ENCODE measurements at regions not wholly inside any gene's neighbourhood (a gene's known extent, or its start where the extent isn't known, plus 50 kb on each side); places are given as distances from the start of the nearest gene placed in this dataset.
A peak's percentile ranks its signal among the peaks of the same experiment; 100 is the strongest.

DNA sequence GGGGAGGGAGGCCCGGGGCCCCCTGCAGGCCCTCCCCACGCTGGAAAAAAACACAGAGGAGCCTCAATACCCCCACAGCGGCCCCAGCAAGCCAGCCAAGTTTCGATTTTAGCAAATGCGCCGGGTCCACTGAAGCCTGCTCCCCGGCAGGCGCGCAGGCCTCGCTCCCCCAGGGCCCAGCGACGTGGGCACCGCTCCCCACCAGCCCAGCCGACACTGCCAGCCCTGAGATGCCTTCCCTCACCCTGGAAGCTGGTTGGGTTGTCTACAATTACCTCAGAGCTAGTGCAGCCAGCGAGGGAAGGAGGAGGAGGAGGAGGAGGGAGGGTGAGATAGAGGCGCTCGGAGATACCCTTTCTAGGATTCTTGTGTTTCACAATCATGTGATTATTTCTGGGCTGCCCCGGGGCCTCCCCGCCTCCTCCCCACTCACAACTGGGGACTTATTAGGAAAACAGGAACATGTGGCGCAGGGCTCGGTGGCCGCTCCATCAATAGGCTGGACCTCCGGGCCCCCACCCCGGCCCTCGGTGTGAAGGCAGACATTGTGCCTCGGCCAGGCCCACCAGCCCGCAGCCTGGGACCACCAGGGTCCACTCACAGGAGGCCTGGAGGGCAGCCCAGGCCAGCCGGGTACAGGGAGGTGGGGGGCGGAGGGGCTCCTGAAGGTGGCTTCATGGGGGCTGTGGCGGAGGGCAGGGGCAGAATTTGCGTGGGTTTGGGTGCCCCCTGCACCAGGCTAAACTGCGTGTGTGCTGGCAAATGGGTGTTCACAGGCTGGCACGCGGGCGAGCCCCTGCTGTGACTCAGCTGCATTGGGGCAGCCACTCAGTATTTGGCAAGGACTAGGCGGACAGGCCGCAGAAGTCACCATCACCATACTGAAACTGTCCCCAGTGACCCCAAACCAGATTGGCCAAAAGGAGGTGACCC, 109.9 kb downstream of the NCOR2 start:
- DNase-seq = no peak

DNA sequence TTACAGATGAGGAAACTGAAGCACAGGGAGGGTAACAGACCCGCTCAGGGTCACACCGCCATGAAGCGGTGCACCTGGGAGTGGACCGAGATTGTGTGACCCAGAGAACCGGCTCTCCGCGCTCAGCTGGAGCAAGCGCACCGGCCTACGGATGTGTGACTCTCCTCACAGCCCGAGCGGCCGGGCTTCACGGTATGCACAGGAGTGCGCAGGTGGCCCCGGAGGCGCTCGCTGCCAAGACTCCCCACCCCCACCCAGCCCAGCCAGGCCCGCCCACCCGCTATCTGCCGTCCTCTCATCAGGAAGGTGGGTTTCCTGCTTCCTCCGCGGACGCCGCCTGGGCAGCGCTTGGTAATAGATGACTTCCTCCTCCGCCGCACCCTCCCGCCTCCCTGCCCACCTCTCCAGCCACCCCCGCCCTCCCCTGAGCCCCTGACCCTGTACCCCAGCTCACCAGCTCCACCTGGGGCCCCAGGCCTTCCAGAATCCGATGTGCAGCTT, 110.7 kb downstream of the NCOR2 start:
- DNase-seq = no peak

DNA sequence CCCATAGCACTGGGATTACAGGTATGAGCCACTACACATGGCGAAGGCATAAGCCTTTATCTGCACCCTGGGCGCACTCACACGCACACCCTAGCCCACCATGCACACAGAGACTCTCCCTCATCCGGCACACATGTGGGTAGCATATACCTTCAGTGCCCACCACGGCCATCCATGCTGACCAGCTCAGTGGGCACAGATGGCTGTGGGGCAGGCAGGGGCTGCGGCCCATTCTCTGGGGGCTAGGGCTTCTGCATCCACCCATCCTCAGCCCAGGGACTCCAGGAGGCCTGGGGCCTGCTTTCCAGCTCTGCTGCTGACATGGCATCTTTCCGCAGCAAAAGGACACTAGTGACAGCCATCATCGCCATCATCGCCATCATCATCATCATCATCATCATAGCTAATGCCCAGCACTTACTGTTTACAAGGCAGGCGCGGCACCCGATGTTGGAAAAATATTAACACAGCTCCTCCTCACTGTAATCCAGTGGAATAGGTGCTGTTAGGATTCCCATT, 111.2 kb downstream of the NCOR2 start:
- no peak for DNase-seq

DNA sequence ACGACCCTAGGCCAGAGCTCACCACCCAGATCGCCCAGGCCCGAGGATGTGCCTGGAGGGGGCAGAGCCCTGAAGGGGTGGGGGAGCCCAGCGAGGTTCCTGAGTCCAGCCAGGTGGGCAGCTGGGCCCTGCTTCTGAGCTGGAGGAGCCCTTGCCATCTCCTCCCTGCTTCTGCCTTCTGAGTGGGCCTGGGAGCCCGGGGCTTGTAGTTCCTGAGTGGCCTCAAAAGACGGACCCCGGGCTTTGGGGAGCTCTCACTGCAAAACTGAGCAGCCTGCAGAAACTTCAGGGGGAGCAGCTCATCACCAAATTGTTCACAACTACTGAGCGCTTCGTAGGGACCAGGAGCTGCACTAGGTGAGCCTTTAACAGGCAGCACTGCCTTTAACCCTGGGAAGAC, 112.1 kb downstream of the NCOR2 start:
- no peak for DNase-seq

DNA sequence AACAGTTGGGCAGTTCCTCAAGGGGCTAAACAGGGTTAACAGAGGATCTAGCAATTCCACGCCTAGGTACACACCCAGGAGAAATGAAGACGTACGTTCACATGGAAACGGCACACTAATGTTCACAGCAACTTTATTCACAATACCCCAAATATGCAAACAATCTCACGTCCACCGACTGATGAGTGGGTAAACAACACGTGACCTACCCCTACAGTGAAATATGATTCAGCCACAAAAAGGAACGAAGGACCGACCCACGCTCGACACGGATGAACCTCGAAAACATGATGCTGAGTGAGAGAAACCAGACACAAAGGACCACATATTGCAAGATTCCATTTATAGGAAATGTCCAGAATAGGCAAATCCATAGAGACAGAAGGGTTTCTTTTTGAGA, 112.7 kb downstream of the NCOR2 start:
- DNase-seq = no peak

DNA sequence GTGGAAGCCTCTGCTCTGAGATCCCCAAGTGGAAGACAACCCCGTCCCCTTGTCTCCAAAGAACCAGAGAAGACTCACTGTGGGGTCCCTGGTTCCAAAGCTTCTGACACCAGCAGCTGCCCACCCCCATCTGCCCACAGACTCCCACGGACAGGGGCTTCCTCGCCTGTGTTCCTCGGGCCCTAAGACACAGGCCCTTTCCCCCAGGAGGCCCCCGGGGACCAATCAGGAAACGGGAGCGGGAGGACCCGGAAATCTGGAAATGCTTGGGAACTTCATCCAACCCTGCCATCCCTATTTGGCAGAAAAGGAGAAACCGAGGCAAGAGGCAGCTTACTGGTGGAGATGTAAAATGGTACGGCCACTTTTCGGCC, 113.1 kb downstream of the NCOR2 start:
- no peak for DNase-seq

DNA sequence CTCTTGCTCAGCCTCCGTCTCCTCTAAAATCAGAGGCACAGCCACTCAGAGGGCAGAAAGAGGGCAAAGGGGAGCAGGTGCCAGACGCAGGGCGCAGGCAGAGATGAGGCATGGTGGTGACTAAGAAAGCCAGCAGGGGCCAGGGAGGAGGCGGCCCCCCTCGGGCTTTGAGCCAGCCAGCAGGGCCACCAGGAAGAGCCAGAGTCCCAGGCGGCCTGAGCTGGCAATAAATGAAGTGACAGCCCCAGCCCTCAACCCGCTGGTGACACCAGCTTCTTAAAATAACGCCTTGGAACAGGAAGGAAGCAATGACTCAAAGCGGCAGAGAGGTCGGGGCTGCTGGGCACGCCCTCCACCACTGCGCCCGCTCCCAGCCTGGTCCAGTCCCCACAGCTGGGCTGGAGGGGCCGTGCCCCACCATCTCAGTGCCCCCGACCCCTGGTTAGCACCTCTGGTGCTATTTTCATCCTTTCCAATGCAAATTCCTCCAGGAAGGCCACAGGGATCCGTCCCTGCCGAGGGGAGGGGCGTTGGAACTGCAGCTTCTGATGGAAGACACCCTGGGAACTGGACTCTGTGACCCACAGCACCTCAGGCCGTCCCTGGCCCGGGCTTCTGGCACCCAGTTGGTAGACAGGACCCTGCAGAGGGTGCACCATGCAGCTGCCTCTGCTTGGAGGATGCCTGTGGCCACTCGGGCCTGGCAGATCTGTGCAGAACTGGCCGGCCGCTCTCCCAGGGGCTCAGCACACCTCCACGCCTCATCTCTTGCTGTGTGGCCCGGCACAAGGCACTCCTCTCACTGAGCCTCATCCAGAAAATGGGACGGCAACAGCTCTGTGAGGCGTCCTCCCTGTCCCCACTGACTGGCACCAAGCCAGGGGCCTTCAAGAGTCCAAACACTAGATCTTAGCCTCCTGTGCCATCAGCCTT, 113.7 kb downstream of the NCOR2 start:
- DNase-seq = peak; percentile 12

DNA sequence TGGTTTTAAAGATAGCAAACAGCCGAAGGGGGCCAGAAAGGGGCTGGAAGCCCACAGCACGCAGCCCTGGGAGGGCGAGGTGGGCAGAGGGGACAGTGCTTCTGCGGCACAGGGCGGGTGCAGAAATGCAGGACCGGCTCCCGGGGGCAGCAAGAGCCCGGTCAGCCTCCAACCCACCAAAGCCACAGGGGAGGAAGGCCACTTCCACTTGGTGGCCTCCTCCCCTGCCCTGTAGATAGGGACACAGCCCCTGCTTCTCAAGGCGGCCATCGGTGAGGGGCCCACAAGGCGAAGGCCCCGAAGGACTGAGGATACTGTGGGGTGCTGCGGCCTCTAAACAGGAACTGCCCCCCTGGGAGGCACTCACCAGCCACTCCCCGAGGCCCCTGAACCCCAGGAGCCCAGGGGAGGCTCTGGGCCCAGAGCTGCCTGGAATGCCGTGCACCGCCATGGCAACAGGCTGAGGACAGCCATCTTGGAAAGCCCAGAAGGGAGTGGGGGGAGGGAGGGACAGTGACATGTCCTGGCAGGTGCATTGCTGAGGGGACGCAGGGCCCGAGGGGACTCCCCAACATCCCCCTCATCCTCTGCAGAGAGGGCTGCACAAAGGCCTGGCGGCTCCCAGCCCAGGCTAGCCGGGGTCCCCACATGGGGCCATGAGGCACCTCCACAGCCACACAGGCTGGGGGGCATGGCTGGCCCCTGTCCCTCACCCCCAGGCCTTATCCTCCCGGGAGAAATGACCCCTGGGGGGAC, 114.7 kb downstream of the NCOR2 start:
- no peak for DNase-seq

DNA sequence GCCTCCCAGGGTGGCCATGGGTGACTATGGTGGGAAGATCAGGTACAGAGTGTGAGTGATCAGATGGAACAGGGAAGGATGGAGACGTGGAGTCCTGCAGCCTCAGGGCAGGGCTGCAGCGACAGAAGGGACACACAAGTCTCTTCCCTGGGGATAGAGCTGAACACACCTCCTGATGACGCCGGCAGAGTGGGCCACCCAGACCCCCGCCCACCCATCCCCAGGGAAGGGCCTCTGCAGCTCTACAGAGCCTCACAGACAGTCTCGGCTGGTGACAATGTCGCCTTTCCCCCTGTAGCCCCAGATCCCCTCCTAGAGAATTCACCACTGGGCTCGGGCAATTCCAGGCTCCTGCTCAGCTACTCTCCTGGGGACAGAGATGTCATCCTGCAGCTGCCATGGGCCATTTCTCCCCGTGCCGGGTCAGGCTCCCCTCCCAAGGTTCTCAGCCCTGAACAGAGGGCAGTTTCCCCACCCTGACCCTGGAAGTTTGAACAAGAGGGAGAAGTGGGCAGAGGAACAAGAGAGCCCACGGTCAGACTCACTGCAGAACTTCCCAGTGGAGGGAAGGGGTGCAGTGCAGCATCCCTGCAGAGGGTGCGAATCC, 115.7 kb downstream of the NCOR2 start:
- DNase-seq = no peak

DNA sequence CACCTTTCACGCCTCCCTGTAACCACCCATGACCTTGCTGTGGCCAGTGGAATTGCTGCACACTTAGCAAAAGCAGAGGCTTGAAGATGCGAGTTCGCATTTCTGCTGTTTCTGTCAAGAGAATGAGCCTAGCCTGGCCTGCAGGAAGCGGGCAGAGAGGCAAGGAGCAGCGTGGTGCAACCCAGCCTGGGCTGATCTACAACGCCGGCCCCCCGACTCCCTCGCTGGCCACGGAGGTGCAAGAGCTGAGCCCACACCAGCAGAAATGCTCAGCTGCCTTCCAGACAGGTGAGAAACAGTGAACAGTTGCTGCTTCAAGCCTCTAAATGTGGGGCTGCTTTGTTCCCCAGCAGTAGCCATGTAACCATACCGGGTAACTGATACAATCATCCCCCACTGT, 116.4 kb downstream of the NCOR2 start:
- no peak for DNase-seq

DNA sequence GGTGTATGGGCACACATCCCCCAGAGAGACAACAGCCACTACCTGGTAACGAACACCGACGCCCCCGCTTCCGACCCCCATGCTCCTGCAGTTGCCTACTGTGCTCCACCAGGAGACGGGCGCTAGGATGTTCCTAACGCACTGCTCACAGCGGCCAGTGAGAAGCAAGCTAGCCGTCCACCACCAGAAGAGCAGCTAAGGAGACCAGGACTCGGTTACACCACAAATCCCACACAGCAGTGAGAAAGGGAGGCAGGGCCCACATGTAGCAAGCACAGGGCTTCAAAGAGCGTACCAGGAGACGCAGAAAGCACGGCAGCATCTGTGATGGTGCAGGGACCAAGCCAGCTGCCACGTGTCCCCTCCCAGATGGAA, 117.0 kb downstream of the NCOR2 start:
- DNase-seq = no peak

DNA sequence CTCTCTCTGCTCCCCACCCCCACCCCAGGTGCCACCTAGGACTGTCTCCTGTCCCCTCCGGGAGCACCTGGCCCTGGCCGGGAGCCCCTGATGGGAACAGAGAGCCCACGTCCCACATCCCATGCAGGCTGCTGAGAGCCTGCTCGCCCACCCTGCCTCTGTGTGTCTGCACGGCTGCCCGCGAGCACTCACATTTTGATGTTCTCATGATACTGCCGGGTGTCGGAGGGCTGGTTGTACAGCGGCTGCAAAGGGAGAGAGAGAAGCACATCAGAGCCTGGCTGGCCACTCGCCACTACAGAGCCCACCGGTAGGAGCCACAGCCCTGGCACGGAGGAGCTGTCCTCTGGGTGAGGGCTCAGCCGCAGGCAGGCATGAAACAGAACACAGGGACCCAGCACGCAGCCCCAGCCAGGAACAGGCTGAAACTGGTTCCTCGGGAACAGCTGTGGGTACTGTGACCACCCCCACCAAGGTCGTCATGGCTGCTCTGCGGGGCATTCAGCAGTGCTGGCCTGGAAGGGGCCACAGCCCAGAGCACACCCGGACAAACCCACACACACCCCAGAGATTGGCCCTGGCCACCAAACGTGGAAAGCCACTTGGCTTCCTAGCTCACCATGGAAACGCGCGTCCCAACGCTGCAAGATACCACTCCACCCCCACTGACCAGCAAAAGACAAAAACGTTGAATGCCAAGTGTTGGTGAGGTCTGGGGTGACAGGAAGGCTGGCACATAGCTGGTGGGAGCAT, 117.6 kb downstream of the NCOR2 start:
- no peak for DNase-seq

DNA sequence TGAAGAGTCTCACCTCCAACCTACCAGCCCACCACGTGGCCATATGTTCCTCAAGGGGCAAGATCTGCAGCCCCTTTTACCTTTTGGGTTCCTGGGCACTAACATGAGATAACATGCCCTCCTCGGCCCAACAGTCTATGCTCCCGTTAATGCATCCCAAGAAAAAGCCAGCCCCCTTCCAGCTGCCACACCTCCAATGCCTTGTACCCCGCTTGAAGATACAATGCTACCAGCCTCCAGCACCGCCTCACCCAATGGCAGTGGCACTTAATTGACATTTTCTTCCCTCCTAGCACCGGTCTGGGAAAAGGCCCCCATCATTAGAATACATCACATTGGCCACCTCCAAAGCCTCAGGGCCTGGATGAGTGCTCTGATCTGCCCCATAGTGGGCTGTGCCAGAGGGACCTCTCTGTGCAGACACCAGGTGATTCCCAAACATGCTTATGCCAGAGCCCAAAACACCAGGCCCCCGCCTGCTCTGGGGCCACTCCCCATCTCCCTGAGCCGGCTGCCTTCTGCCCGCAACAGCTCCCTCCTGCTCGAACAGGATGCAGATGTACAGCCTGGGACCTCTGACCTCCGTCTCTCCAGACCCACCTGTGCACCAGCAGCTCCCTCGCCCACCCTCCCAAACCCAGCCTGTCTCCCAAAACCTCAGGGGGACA, 118.3 kb downstream of the NCOR2 start:
- no peak for DNase-seq

DNA sequence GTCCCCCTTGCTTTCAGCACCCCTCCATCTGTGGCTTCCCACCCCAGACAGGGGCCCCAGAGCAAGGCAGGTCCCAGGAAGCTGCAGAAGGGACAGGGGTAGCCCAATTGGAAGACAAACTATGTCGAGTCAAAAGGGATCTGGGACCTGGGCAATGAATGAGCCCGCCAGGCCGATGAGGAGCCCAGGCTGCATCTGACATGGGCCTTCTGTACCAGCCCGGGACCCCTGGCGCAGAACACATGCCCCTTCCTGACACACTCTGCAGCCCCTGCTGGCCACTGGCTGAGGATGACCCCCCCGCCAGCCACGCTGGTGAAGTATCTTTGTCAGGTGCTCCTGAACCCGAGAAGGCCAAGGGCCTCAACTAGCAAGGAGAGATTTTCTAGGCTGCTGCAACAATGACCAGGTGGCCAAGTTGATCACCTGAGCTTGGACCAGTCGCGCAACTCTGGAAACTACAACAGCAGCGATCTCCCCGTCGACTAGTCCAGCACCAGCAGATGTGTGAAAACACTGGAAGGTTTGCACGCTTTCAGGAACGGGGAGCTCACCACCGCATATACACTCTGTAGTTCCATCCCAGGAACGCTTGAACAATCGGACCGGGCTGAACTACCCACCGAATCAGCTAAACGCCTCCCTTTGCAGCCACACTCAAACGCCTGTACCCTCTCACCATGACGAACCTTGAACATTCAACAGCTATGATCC, 119.0 kb downstream of the NCOR2 start:
- DNase-seq = no peak

DNA sequence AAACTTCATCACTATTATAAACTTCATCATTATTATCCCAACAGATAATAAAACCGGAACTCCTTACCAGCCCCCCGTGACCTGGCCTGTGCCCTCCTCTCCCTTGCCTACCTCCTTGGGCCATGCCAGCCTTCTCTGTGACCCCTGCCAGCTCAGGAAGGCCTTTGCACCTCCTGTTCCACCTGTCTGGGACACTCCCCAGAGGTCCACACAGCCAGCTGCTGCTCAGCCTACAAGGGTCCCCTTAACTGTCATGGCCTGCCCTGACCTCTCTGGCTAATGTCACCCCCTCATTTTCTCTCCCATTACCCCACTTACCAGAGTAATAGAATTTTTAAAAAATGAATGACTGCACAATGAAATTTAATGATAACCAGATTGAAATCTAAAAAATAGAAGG, 121.0 kb downstream of the NCOR2 start:
- no peak for DNase-seq

DNA sequence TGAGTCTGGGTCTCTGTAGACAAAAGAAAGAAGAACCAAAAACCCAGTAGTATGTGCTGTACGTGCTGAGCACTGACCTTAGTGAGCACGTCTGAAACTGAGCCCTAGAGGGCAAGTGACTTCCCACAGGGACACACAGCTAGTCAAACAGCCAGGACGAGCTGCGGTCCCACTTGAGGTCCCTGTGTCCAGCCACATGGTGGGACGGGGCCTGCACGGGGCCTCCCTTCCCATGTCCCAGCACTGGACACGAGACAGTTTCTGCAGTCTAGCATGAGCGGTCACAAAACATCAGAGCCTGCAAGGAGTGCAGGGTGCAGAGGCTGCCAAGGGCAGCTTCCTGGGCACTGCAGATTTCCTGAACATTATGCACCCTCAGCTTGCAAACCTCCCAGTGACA, 121.6 kb downstream of the NCOR2 start:
- DNase-seq = no peak

DNA sequence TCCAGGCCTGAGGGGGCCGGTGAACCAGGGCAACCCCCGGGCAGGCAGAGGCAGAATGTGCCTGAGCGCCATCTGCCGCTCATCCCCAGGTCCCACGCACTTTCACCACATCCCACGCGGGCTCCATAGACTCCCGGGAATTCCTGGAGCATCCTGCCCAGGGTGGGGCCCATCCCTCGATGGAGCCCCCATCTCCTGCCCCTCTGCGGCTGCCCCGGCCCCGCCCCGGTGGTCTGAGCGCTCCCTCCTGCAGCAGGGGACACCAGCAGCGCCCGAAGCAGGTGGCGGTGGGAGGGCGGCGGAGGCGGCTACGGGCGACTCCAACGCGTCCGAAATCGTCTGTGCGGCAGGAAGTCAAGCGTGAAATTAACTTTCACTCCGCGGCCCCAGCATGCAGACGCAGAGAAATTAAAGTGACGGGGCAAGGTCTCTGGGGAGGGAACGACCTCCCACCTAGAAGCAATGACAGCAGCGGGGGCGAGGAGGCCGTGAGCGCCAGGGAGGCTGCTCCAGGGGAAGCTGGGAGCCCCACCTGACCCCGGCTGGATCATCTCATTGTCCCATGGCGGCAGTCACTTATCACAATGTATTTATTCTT, 122.2 kb downstream of the NCOR2 start:
- DNase-seq = no peak

DNA sequence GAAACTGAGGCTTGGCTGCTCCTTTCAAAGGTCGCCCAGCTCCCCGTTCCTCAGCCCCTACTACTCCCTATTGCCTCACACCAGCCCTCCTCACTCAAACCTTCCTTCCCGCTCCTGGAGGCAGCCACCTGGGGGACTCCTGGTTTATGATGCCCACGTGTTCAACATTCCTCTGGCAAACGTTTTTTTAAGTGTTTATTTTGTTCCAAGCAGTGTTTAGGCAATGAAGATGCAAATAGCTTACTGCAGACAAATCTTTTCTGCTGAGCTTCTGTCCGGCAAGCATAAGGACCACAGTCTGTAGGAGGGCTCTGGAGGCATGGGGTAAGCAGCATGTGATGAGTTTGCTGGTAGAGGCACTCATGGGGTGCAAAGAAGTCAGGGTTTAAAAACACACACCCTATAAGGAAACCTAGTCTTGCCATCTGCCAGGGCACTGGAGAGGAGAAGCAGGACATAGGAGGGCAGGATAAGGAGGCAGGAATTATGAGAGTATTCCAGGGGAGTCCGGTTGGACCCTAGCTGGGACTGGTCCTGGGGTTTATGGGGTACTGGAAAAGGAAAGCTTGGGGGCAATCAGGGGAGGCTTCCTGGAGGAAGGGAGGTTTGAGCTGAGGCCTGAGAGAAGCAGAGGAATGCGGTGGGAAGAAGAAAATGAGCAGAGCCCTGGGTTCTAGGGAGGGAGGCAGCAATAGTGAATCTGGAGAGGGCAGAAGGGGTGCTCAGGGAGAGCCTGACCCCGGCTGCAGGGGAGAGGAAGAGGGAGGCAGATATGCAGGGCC, 123.3 kb downstream of the NCOR2 start:
- no peak for DNase-seq
